DOHH2 (cell line): ENCODE measurements at regions not wholly inside any gene's neighbourhood (a gene's known extent, or its start where the extent isn't known, plus 50 kb on each side); places are given as distances from the start of the nearest gene placed in this dataset.

Experiments
- CTCF ChIP-seq: fragments of 200-600 bp; sonication (generic); IDR thresholded peaks from one replicate; pipeline ENCODE4 v1.5.1; 2014; ENCODE audit warnings: antibody characterized with exemption, mild to moderate bottlenecking, low read depth, low read length; ENCODE audit not compliant: poor library complexity, severe bottlenecking
- EZH2phosphoT487 ChIP-seq: fragments of 200-600 bp; sonication (generic); IDR thresholded peaks from 2 replicates; pipeline ENCODE4 v1.6.1; 2017; ENCODE audit warnings: borderline replicate concordance, mild to moderate bottlenecking, antibody characterized with exemption, low read length, moderate library complexity, mixed read lengths

DNA sequence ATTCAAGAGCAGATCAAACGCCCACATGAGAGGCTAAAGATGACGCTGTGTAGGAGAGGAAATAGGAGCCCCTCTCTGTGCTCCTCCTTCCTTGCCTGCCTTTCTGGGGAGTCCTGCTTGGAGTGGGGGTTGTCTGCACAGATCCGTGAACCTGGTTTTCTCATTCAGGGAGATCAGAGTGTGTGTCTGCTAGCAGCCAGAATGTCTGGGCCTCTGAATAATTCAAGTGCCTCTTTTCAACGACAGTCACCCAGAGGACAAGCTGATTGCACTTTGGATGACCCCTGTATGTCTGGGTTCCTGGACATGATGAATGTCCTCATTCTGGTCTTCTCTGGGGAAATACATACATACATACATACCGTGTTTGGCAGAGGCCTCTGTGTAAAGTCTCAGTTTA is 592.5 kb upstream of the B3GAT1 start:
- no peak for TF ChIP-seq CTCF
- no peak for TF ChIP-seq EZH2phosphoT487
